Fibroblast of the aortic adventitia (primary cell): ENCODE measurements at regions not wholly inside any gene's neighbourhood (a gene's known extent, or its start where the extent isn't known, plus 50 kb on each side); places are given as distances from the start of the nearest gene placed in this dataset.

Experiments used
- DNase-seq: peaks from one replicate; pipeline ENCODE4 v3.0.0-alpha.2; 2010; ENCODE audit warnings: low read depth
- H3K4me3 ChIP-seq: 2 replicates; pipeline ENCODE4 v1.5.1; 2011; ENCODE audit warnings: low read depth, mild to moderate bottlenecking, control low read depth, low read length, moderate library complexity
- TF ChIP-seq, protein P1 (sequence below): IDR thresholded peaks from 2 replicates; pipeline ENCODE4 v1.5.1; 2011; ENCODE audit warnings: mild to moderate bottlenecking, low read length, control low read depth, inconsistent platforms; ENCODE audit not compliant: insufficient read depth

DNA sequence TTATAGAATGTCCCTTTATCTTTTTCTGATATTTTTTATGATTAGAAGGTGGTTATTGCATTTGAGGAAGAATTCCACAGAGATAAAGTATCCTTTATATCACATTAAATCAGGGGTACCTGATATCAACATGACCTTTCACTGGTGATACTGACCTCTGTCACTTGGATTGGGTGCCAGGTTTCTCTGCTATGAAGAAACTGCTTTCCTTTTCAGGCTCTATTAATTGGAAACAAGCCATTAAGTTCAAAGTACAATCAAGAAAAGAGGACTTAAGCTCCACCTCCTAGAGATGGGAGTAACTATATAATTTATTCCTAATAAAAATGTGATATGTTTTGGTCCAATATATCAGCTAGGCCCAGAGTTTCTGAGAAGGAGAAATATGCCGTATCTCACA is 514.6 kb upstream of the TYRP1 start:
- TF ChIP-seq, protein P1, sequence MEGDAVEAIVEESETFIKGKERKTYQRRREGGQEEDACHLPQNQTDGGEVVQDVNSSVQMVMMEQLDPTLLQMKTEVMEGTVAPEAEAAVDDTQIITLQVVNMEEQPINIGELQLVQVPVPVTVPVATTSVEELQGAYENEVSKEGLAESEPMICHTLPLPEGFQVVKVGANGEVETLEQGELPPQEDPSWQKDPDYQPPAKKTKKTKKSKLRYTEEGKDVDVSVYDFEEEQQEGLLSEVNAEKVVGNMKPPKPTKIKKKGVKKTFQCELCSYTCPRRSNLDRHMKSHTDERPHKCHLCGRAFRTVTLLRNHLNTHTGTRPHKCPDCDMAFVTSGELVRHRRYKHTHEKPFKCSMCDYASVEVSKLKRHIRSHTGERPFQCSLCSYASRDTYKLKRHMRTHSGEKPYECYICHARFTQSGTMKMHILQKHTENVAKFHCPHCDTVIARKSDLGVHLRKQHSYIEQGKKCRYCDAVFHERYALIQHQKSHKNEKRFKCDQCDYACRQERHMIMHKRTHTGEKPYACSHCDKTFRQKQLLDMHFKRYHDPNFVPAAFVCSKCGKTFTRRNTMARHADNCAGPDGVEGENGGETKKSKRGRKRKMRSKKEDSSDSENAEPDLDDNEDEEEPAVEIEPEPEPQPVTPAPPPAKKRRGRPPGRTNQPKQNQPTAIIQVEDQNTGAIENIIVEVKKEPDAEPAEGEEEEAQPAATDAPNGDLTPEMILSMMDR: no peak
- no peak for DNase-seq
- no peak overlapping the region for H3K4me3 ChIP-seq

DNA sequence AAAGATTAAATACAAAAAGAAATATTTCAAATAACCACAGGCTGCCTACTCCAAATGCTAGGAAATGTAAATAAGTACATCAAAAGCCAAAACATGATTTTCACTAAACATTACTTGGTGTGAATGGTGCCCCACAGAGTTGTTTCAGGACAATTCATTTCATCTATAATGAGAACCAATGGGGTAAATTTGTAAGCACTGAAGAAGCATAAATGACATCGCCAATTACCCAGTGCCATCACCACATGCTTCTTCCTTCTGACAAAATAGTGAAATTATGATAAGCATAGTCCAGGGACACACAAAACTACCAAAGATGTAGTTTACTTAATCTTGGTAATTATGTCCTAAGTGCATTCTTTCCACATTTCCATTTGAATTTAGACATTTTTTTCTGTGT is 510.4 kb upstream of the TYRP1 start:
- H3K4me3 ChIP-seq: no peak overlapping the region
- DNase-seq: no peak
- TF ChIP-seq, protein P1: no peak

DNA sequence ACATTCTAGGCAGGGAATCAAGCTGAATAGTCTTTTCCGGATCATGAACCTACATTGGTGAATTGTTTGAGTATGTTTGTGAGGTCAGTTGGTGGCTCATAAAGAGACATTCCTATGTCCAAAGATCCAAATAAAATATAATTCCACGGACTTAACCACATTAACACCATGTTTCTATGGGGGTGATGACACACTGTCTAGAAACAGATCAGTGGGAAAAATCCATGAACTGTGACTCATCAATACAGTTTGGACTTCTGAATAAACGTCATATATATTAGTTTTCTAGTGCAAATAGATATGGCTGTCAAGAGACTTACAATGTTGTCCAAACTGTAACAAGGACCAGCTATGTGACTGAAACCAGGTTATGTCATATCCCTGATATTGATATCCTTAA is 509.9 kb upstream of the TYRP1 start:
- no peak for DNase-seq
- TF ChIP-seq, protein P1: no peak
- H3K4me3 ChIP-seq: no peak overlapping the region

DNA sequence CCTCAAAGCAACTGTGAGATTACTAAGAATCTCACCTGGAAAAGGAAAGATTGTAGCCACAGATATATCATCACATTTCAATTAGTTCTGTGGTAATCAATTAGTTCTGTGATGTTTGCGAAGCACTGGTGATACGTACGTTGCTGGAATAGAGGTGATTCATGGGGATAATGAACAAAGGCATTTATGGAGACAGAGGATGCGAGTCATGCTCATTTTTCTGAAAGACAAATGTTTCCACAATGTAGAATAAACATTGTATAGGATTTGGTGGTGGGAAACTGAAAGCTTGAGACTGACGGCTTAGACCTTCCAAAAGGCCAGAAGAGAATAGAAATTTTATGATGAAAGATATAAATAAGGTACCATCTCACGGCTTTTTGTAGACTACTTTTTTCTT is 507.3 kb upstream of the TYRP1 start:
- DNase-seq: peak; percentile 12

DNA sequence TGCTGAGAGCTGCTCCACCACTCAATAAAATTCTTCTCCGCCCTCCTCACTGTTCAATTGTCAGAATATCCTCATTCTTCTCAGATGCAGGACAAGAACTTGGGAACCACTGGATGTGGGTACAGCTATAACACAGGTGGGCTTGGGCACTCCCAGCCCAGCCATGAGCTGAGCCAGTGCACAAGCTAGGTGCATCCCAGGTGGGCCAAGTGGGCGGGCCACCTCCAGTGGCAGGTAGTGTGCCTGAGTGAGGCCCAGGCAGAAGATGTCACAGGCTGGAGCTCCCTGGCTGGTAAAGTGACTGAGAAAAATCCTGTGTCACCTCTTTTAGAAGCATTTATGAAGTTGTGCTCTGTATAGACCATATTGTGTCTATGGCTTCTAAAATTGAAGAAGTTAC is 501.6 kb upstream of the TYRP1 start:
- H3K4me3 ChIP-seq: no peak overlapping the region
- TF ChIP-seq, protein P1: no peak
- no peak for DNase-seq

More for the DNA sequence above, 507.3 kb upstream of the TYRP1 start:
- no peak overlapping the region for H3K4me3 ChIP-seq
- TF ChIP-seq, protein P1: no peak

DNA sequence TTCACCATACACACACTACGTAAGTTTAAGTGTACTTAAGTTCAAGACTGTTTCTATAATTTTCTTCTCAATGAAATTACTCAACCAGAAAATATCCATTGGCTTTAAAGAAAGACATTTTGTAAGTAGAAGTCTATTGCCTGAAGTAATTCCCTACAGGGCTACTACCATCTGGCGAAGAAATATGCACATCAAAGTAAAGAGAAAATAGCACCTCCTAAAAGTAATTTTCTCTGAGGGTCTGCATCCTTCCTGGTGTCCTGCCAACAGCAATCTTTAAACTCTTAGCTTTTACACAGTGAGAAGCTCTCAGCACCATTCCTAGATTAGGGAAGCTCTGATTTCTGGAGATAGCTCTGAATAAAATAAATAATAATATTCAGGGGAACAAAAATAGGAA is 498.5 kb upstream of the TYRP1 start:
- DNase-seq: no peak
- TF ChIP-seq, protein P1: no peak
- no peak overlapping the region for H3K4me3 ChIP-seq

DNA sequence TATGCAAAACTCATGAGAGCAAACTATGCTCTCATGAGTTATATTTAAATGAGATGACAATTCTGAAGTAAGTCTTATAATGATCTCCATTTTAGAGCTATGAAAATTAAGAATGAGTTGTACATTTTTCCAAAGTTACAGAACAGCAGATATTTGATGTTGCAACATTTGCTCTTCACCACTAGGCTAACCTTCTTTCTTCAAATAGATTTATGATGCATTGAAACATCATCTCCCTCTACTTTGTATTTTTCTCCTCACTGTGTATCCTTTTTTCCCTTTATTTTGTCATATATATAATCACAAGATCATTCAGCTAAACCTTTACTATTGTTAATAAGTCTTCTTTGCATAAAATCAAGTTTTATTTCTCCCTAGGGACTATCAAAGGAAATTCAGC is 497.7 kb upstream of the TYRP1 start:
- DNase-seq: no peak
- H3K4me3 ChIP-seq: no peak overlapping the region
- TF ChIP-seq, protein P1: no peak
